ENCODE measurements at regions not wholly inside any gene's neighbourhood (a gene's known extent, or its start where the extent isn't known, plus 50 kb on each side); places are given as distances from the start of the nearest gene placed in this dataset.
"Not testable (repeated sequence)": the region's sequence is repeated elsewhere in the genome, so short reads cannot be mapped to it uniquely, and the experiment has no call there.

- ATAC-seq: not testable (repeated sequence)
Observed at GRCh38 chr6:86701228-86701627, 236.1 kb upstream of the HTR1E start.

GRCh38 chr6:86686496-86686895 lies 250.8 kb upstream of the HTR1E start:
- peaks cover 10 to 11% of the 10 kb centered on the region in 2 donors for H3K9me3 Mint-ChIP-seq
- H3K27ac Mint-ChIP-seq: no peak overlapping the region
- DNase-seq (ENCODE audit: low spot score in 2 of 2) (no peak), ATAC-seq (no peak)
- H3K36me3 Mint-ChIP-seq: no peaks in the 10 kb centered on the region

More at GRCh38 chr6:86701228-86701627, 236.1 kb upstream of the HTR1E start:
- not testable (repeated sequence) for H3K27ac Mint-ChIP-seq; H3K36me3 Mint-ChIP-seq; DNase-seq (ENCODE audit: low spot score in 2 of 2)
- H3K9me3 Mint-ChIP-seq: peaks cover 19 to 20% of the 10 kb centered on the region in 2 donors

GRCh38 chr6:86685230-86685797 lies 252.0 kb upstream of the HTR1E start:
- DNase-seq (ENCODE audit: low spot score in 2 of 2) (no peak), ATAC-seq (no peak)
- Mint-ChIP-seq H3K27ac (no peak overlapping the region), H3K9me3 (peaks cover 10 to 11% of the 10 kb centered on the region in 2 donors), H3K36me3 (no peaks in the 10 kb centered on the region)

GRCh38 chr6:86683132-86683908 lies 254.0 kb upstream of the HTR1E start:
- DNase-seq (ENCODE audit: low spot score in 2 of 2): no peak
- Mint-ChIP-seq H3K27ac (no peak overlapping the region), H3K9me3 (peaks cover 10 to 14% of the 10 kb centered on the region in 2 donors), H3K36me3 (no peaks in the 10 kb centered on the region)
- ATAC-seq: peak in 1 of 2 donors; percentile 26

GRCh38 chr6:86682297-86682696 lies 255.0 kb upstream of the HTR1E start:
- Mint-ChIP-seq H3K36me3 (no peaks in the 10 kb centered on the region), H3K27ac (no peak overlapping the region), H3K9me3 (peaks cover 7 to 14% of the 10 kb centered on the region in 2 donors)
- no peak for DNase-seq (ENCODE audit: low spot score in 2 of 2)
- no peak for ATAC-seq

- not testable (repeated sequence) for ATAC-seq; H3K36me3 Mint-ChIP-seq; DNase-seq (ENCODE audit: low spot score in 2 of 2); H3K27ac Mint-ChIP-seq
- peaks cover 7 to 14% of the 10 kb centered on the region in 2 donors for H3K9me3 Mint-ChIP-seq
Observed at GRCh38 chr6:86681140-86681539, 256.2 kb upstream of the HTR1E start.

- Mint-ChIP-seq H3K36me3 (peaks cover 0 to 19% of the 10 kb centered on the region in 2 donors), H3K9me3 (peaks cover 34 to 36% of the 10 kb centered on the region in 2 donors)
- ATAC-seq: not testable (repeated sequence)
Observed at GRCh38 chr6:86672125-86672524, 265.2 kb upstream of the HTR1E start.

GRCh38 chr6:86657192-86657591 lies 280.1 kb upstream of the HTR1E start:
- Mint-ChIP-seq H3K27ac (no peak overlapping the region), H3K9me3 (peaks cover 11 to 12% of the 10 kb centered on the region in 2 donors), H3K36me3 (peaks cover 0 to 4% of the 10 kb centered on the region in 2 donors)
- ATAC-seq (no peak), DNase-seq (ENCODE audit: low spot score in 2 of 2) (no peak)

More at GRCh38 chr6:86672125-86672524, 265.2 kb upstream of the HTR1E start:
- not testable (repeated sequence) for DNase-seq (ENCODE audit: low spot score in 2 of 2); H3K27ac Mint-ChIP-seq

GRCh38 chr6:86629123-86629522 lies 308.2 kb upstream of the HTR1E start:
- H3K36me3 Mint-ChIP-seq: no peaks in the 10 kb centered on the region
- ATAC-seq: no peak
- H3K9me3 Mint-ChIP-seq: peaks cover 0 to 3% of the 10 kb centered on the region in 2 donors
- no peak overlapping the region for H3K27ac Mint-ChIP-seq
- DNase-seq (ENCODE audit: low spot score in 2 of 2): no peak

GRCh38 chr6:86619428-86619827 lies 317.9 kb upstream of the HTR1E start:
- Mint-ChIP-seq H3K27ac (no peak overlapping the region), H3K36me3 (peaks cover 0 to 4% of the 10 kb centered on the region in 2 donors), H3K9me3 (peaks cover 20 to 23% of the 10 kb centered on the region in 2 donors)
- ATAC-seq (no peak), DNase-seq (ENCODE audit: low spot score in 2 of 2) (no peak)

GRCh38 chr6:86615299-86615698 lies 322.0 kb upstream of the HTR1E start:
- H3K27ac Mint-ChIP-seq: no peak overlapping the region
- ATAC-seq (no peak), DNase-seq (ENCODE audit: low spot score in 2 of 2) (no peak)
- peaks cover 2% of the 10 kb centered on the region in 2 donors for H3K9me3 Mint-ChIP-seq
- H3K36me3 Mint-ChIP-seq: no peaks in the 10 kb centered on the region

GRCh38 chr6:86609549-86610388 lies 327.6 kb upstream of the HTR1E start:
- ATAC-seq: no peak
- Mint-ChIP-seq H3K36me3 (peaks cover 0 to 7% of the 10 kb centered on the region in 2 donors), H3K9me3 (peaks cover 0 to 8% of the 10 kb centered on the region in 2 donors)

GRCh38 chr6:86603364-86603763 lies 334.0 kb upstream of the HTR1E start:
- not testable (repeated sequence) for ATAC-seq; DNase-seq (ENCODE audit: low spot score in 2 of 2); H3K27ac Mint-ChIP-seq; H3K36me3 Mint-ChIP-seq
- peaks cover 5 to 15% of the 10 kb centered on the region in 2 donors for H3K9me3 Mint-ChIP-seq

More at GRCh38 chr6:86609549-86610388, 327.6 kb upstream of the HTR1E start:
- H3K27ac Mint-ChIP-seq: no peak overlapping the region
- DNase-seq (ENCODE audit: low spot score in 2 of 2): no peak

- not testable (repeated sequence) for ATAC-seq, H3K36me3 Mint-ChIP-seq, H3K27ac Mint-ChIP-seq
Observed at GRCh38 chr6:86602093-86602492, 335.2 kb upstream of the HTR1E start.

GRCh38 chr6:86598969-86599368 lies 338.4 kb upstream of the HTR1E start:
- H3K27ac Mint-ChIP-seq; H3K36me3 Mint-ChIP-seq; ATAC-seq; DNase-seq (ENCODE audit: low spot score in 2 of 2): not testable (repeated sequence)
- peaks cover 0 to 15% of the 10 kb centered on the region in 2 donors for H3K9me3 Mint-ChIP-seq

More at GRCh38 chr6:86602093-86602492, 335.2 kb upstream of the HTR1E start:
- DNase-seq (ENCODE audit: low spot score in 2 of 2): not testable (repeated sequence)
- H3K9me3 Mint-ChIP-seq: peaks cover 5 to 15% of the 10 kb centered on the region in 2 donors

- no peak overlapping the region for H3K27ac Mint-ChIP-seq
- DNase-seq (ENCODE audit: low spot score in 2 of 2) (no peak), ATAC-seq (no peak)
- no peaks in the 10 kb centered on the region for H3K36me3 Mint-ChIP-seq
- H3K9me3 Mint-ChIP-seq: peaks cover 0 to 4% of the 10 kb centered on the region in 2 donors
Observed at GRCh38 chr6:86595641-86596040, 341.7 kb upstream of the HTR1E start.

- peaks cover 26 to 36% of the 10 kb centered on the region in 2 donors for H3K9me3 Mint-ChIP-seq
- peaks cover 0 to 12% of the 10 kb centered on the region in 2 donors for H3K36me3 Mint-ChIP-seq
- no peak overlapping the region for H3K27ac Mint-ChIP-seq
- ATAC-seq (no peak), DNase-seq (ENCODE audit: low spot score in 2 of 2) (no peak)
Observed at GRCh38 chr6:86586195-86586594, 351.1 kb upstream of the HTR1E start.

Measured in activated naive CD4-positive, alpha-beta T cell treated with anti-CD3 and anti-CD28 coated beads, Interleukin-2, amount 50 U/mL, for 72 hours (primary cell).